ENCODE measurements at regions not wholly inside any gene's neighbourhood (a gene's known extent, or its start where the extent isn't known, plus 50 kb on each side); places are given as distances from the start of the nearest gene placed in this dataset.
"Not testable (repeated sequence)": the region's sequence is repeated elsewhere in the genome, so short reads cannot be mapped to it uniquely, and the experiment has no call there.

- H3K9me3 Mint-ChIP-seq, result no peaks in the 10 kb centered on the region
- no peak overlapping the region for H3K27ac Mint-ChIP-seq
- no peaks in the 10 kb centered on the region for H3K4me1 Mint-ChIP-seq
- H3K4me3 Mint-ChIP-seq, result no peak overlapping the region
- no peak for ATAC-seq
- no peaks in the 10 kb centered on the region for H3K36me3 Mint-ChIP-seq
- H3K27me3 Mint-ChIP-seq, result peaks cover 9% of the 10 kb centered on the region
Observed at GRCh38 chr5:174622067-174622466, 102.3 kb upstream of the MSX2 start.

DNA sequence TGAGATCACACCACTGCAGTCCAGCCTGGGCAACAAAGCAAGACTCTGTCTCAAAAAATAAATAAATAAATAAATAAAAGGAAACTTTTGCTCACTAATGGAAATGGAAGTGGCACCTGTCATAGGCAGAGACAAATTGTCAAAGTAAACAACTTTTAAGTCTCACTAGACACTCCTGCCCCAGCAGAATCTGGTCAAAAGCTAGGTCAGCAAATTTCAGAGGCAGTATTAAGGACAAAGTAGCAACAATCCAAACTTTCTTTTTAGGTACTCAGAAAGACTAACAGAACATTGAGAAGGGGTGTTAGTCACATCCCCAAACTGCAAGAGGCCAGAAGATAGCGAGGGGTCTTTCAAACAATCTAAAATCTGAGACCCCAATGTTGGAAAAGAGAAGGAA lies 101.4 kb upstream of the MSX2 start:
- peaks cover 9% of the 10 kb centered on the region for H3K27me3 Mint-ChIP-seq
- H3K4me1 Mint-ChIP-seq, result no peaks in the 10 kb centered on the region
- H3K27ac Mint-ChIP-seq, result no peak overlapping the region
- ATAC-seq, result no peak
- H3K36me3 Mint-ChIP-seq, result no peaks in the 10 kb centered on the region
- H3K4me3 Mint-ChIP-seq, result no peak overlapping the region
- H3K9me3 Mint-ChIP-seq, result peaks cover 5% of the 10 kb centered on the region

- Mint-ChIP-seq H3K9me3 (peaks cover 5% of the 10 kb centered on the region), H3K4me3 (no peak overlapping the region), H3K4me1 (no peaks in the 10 kb centered on the region), H3K36me3 (no peaks in the 10 kb centered on the region), H3K27me3 (peaks cover 9% of the 10 kb centered on the region), H3K27ac (no peak overlapping the region)
- no peak for ATAC-seq
Observed at GRCh38 chr5:174623433-174624019, 100.9 kb upstream of the MSX2 start.

- no peak overlapping the region for H3K4me3 Mint-ChIP-seq
- H3K27me3 Mint-ChIP-seq, result no peaks in the 10 kb centered on the region
- no peak overlapping the region for H3K27ac Mint-ChIP-seq
- H3K4me1 Mint-ChIP-seq, result no peaks in the 10 kb centered on the region
- no peaks in the 10 kb centered on the region for H3K36me3 Mint-ChIP-seq
- ATAC-seq, result no peak
- H3K9me3 Mint-ChIP-seq, result peaks cover 8% of the 10 kb centered on the region
Observed at GRCh38 chr5:174624733-174625522, 99.5 kb upstream of the MSX2 start.

DNA sequence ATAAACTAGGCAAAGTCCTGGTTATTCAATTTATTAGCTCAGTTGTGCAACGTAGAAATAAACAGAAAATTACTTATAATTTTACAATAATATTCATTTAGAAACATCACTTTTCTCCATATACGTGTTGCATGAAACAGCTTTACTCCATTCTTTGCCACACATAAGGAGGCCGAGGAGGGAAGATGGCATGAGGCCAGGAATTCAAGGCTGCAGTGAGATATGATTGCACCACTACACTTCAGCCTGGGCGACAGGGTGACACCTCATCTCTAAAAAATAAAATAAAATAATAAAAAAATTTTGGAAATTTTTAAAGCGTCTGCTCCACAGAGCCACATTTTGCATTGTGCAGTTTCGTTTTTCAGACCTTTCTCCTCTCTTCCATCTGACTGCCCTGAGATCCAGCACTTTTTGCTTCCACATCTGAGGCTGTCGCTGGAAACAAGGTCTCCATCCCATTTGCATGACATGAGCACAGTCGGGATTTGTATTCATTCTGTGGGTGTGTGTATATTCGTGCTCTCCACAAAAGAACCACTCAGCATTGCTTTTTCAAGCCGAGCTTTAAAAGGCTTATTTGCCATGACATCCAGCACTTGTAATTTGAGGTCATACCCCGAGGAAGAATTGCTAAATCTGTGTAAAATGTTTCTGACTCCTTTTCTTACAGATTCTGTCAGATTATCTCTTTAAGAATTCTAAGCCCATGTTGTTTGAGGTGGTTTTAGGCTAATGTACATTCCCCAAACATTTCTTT lies 98.6 kb upstream of the MSX2 start:
- H3K27ac Mint-ChIP-seq, result no peak overlapping the region

GRCh38 chr5:174626369-174626920 lies 97.9 kb upstream of the MSX2 start:
- Mint-ChIP-seq H3K27ac (no peak overlapping the region), H3K9me3 (peaks cover 8% of the 10 kb centered on the region), H3K4me1 (no peaks in the 10 kb centered on the region), H3K27me3 (no peaks in the 10 kb centered on the region), H3K4me3 (no peak overlapping the region), H3K36me3 (no peaks in the 10 kb centered on the region)
- no peak for ATAC-seq

More for the DNA sequence above, 98.6 kb upstream of the MSX2 start:
- no peak for ATAC-seq
- Mint-ChIP-seq H3K4me3 (no peak overlapping the region), H3K9me3 (peaks cover 8% of the 10 kb centered on the region), H3K27me3 (no peaks in the 10 kb centered on the region), H3K4me1 (no peaks in the 10 kb centered on the region), H3K36me3 (no peaks in the 10 kb centered on the region)

DNA sequence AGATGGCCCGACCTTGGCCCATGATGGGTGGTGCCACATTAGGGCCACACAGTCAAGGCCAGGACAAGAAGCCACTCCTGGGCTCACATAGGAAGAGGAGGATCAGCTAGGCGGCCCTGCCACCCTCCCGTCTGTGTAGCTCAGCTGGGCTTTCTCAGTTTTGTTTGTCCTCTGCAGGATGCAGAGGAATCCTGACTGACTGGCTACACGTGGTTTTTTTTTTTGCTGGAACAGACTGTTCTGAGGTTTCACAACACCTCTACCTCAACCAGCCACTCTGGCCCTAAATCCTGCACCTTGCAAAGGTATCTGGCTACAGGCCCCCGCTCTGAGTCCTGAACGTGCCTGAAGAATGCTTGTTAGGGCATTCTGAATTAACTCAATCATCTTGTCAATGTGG lies 88.3 kb upstream of the MSX2 start:
- H3K4me3 Mint-ChIP-seq, result no peak overlapping the region
- no peak overlapping the region for H3K27ac Mint-ChIP-seq
- ATAC-seq, result no peak
- no peaks in the 10 kb centered on the region for H3K4me1 Mint-ChIP-seq
- H3K36me3 Mint-ChIP-seq, result no peaks in the 10 kb centered on the region
- H3K27me3 Mint-ChIP-seq, result no peaks in the 10 kb centered on the region
- no peaks in the 10 kb centered on the region for H3K9me3 Mint-ChIP-seq

GRCh38 chr5:174642816-174643405 lies 81.5 kb upstream of the MSX2 start:
- Mint-ChIP-seq H3K36me3 (no peaks in the 10 kb centered on the region), H3K27me3 (no peaks in the 10 kb centered on the region), H3K4me3 (no peak overlapping the region), H3K27ac (no peak overlapping the region), H3K4me1 (no peaks in the 10 kb centered on the region), H3K9me3 (peaks cover 3% of the 10 kb centered on the region)
- no peak for ATAC-seq

DNA sequence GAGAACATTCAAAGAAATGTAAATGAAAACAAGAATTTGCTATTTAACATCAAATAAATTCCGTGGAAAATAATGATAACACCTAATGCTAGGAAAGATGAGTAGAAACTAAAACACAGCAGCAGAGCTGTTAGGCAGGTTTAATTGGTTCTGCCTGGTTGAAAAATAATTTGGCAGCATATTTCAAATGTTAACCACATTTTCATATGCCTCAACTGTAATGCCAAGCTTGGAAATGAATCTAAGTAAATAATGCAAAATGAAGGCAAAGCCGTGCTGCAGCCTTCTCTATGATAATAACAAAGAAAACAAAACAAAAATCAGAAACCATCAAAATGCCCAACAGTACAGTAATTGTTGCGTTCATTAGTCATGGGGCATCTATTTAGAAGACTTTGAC lies 79.9 kb upstream of the MSX2 start:
- H3K36me3 Mint-ChIP-seq, result no peaks in the 10 kb centered on the region
- no peaks in the 10 kb centered on the region for H3K27me3 Mint-ChIP-seq
- H3K27ac Mint-ChIP-seq, result no peak overlapping the region
- peaks cover 6% of the 10 kb centered on the region for H3K9me3 Mint-ChIP-seq
- no peak for ATAC-seq
- no peak overlapping the region for H3K4me3 Mint-ChIP-seq
- H3K4me1 Mint-ChIP-seq, result no peaks in the 10 kb centered on the region

DNA sequence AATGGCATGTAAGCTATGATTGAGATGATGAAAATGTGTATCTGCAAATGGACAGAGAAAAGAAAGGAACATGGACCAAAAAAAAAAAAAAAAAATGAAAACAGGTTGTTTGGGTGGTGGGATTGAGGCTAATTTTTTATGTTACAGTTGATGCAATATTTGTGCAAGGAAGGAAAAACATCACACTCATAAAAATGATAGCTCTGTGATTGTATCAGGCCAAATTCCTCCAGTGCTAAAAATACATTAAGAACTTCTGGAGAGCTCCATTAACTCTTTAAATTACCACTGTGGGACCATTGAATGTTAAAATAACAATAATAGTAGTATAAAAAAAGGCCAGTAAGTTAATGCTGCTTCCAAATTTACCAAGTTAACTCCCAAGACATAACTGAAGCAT lies 79.5 kb upstream of the MSX2 start:
- Mint-ChIP-seq H3K4me3 (no peak overlapping the region), H3K36me3 (no peaks in the 10 kb centered on the region), H3K4me1 (no peaks in the 10 kb centered on the region), H3K27me3 (no peaks in the 10 kb centered on the region), H3K9me3 (peaks cover 6% of the 10 kb centered on the region), H3K27ac (no peak overlapping the region)
- ATAC-seq, result no peak

- Mint-ChIP-seq H3K4me3 (no peak overlapping the region), H3K9me3 (peaks cover 6% of the 10 kb centered on the region), H3K27me3 (no peaks in the 10 kb centered on the region), H3K36me3 (no peaks in the 10 kb centered on the region), H3K4me1 (no peaks in the 10 kb centered on the region), H3K27ac (no peak overlapping the region)
- ATAC-seq, result no peak
Observed at GRCh38 chr5:174645677-174646076, 78.7 kb upstream of the MSX2 start.

DNA sequence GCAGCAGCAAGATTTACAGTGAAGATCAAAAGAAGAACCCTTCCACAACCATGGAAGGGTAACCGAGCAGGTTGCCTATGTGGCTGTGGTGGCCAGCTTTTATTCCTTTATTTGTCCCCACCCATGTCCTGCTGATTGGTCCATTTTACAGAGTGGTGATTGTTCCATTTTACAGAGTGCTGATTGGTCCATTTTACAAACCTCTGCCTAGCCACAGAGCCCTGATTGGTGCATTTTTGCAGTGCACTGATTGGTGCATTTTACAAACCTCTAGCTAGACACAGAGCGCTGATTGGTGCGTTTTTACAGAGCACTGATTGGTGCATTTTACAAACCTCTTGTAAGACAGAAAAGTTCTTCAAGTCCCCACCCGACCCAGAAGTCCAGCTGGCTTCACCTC lies 75.8 kb upstream of the MSX2 start:
- not testable (repeated sequence) for H3K4me1 Mint-ChIP-seq, H3K4me3 Mint-ChIP-seq, H3K9me3 Mint-ChIP-seq, H3K27me3 Mint-ChIP-seq, H3K27ac Mint-ChIP-seq, ATAC-seq, H3K36me3 Mint-ChIP-seq

GRCh38 chr5:174649391-174649790 lies 75.0 kb upstream of the MSX2 start:
- Mint-ChIP-seq H3K27me3 (no peaks in the 10 kb centered on the region), H3K4me3 (no peak overlapping the region), H3K36me3 (no peaks in the 10 kb centered on the region), H3K9me3 (peaks cover 6% of the 10 kb centered on the region), H3K4me1 (no peaks in the 10 kb centered on the region), H3K27ac (no peak overlapping the region)
- no peak for ATAC-seq

DNA sequence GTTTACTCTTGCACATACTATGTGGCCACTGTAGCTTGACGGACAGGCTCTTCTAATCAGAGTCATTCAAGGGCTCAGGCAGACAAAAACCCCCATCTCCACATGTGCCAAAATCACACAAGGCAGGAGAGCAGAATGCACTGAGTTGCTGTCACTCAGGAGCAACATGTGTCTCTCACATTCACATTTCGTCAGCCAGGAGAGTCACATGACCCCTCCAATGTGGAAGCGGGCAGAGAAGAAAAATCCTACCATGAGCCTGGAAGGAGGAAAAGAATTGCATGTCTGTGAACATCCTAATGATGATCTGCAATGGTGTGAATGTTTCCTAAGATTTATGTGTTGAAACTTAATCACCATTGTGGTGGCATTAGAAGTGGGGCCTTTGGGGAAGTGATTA lies 69.9 kb upstream of the MSX2 start:
- H3K36me3 Mint-ChIP-seq, result no peaks in the 10 kb centered on the region
- ATAC-seq, result no peak
- no peaks in the 10 kb centered on the region for H3K9me3 Mint-ChIP-seq
- H3K4me1 Mint-ChIP-seq, result no peaks in the 10 kb centered on the region
- no peaks in the 10 kb centered on the region for H3K27me3 Mint-ChIP-seq
- no peak overlapping the region for H3K27ac Mint-ChIP-seq
- H3K4me3 Mint-ChIP-seq, result no peak overlapping the region

- Mint-ChIP-seq H3K36me3 (no peaks in the 10 kb centered on the region), H3K9me3 (no peaks in the 10 kb centered on the region), H3K27ac (no peak overlapping the region), H3K4me3 (no peak overlapping the region), H3K27me3 (no peaks in the 10 kb centered on the region), H3K4me1 (no peaks in the 10 kb centered on the region)
- no peak for ATAC-seq
Observed at GRCh38 chr5:174655351-174655750, 69.0 kb upstream of the MSX2 start.
